HG03520 (cell line): ENCODE measurements at regions not wholly inside any gene's neighbourhood (a gene's known extent, or its start where the extent isn't known, plus 50 kb on each side); places are given as distances from the start of the nearest gene placed in this dataset.
"Not testable (repeated sequence)": the region's sequence is repeated elsewhere in the genome, so short reads cannot be mapped to it uniquely, and the experiment has no call there.

Experiments
- ATAC-seq: cut with Tn5 transposase; IDR thresholded peaks from one replicate; pipeline ENCODE4 v1.9.1; 2021; ENCODE audit warnings: mild to moderate bottlenecking, moderate library complexity; ENCODE audit not compliant: unreplicated experiment

DNA sequence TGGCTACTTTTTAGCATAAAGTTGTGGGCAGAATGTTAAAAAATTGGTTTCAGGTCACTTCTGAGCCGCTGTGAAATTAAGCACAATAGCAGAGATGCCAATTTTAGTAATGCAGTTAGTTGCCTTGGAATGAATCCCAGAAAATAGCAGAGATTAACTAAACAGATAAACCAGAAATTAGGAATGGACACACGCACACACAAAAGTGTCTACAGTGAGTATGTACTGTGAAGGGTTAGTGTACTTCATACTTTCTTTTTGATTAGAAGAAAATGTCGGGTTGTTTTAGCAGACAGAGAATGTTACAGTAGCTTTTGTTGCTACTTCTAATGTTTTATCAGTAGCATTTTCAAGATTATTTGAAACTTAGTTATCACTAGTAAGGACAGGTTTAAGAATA, 106.7 kb downstream of the LEPR start:
- ATAC-seq = no peak

GRCh38 chr1:65527707-65528503, 107.4 kb downstream of the LEPR start:
- ATAC-seq = no peak

DNA sequence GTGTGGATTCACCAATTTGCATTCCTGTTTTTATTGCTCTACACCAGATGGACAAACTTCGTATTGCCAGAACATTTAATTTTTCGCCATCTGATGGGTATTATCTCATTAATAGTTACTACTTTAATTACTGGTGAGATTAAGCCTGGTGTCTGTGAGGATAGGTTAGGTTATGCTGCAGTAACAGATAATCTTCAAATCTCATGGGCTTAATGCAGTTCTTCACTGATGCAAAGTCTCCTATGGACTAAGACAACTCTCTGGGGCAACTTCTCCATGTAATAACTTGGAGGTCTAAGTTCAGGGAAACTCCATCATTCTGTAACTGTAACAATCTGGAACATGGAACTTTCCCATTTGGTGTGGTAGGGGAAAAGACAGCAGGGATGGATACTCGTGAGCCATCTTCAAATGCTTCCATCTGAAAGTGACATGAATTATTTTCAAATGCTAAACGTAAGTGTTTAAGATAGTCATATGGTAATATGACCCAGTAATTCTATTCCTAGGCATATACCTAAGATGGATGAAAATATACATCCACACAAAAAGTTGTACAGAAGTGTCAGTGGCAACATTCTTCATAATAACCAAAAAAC, 111.6 kb downstream of the LEPR start:
- ATAC-seq = no peak

GRCh38 chr1:65535981-65536380, 115.5 kb downstream of the LEPR start:
- ATAC-seq = no peak

GRCh38 chr1:65538086-65538485, 117.6 kb downstream of the LEPR start:
- ATAC-seq = no peak

DNA sequence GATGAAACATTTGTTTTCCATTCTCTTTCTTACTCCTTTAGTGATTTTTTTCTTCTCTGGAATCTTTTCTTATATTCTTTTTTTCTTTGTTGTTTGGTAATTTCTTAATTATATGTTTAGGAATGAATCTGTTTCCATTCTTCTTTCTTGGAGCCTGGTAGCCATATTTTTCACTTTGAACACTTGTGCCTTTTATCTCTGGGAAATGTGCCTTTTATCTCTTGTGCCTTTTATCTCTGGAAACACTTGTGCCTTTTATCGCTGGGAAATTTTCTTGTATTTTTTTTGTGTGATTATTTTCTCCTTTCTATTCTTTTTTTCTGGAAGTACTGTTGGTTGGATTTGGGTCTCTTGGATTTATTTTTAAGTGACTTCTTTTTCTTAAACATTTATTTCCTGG, 118.2 kb downstream of the LEPR start:
- no peak for ATAC-seq

GRCh38 chr1:65539266-65540131, 119.0 kb downstream of the LEPR start:
- ATAC-seq = no peak

DNA sequence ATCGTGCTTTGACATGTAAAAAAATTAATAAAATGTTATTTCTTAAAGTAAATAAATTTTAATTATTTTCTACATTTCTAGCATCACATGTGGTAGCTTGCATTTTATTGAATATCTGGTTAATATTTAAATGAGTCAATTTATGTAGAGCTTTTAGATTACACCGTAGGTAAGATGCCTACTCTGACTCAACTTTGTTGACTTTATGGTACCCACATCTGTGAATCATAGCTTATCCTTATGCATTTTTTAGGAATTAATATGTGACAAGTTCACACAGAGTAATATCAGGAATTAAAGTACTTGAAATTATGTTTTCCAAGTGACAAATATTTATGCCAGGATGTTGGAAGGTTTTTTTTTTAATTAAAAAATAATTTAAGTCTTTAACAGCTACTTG, 120.7 kb downstream of the LEPR start:
- ATAC-seq = no peak

GRCh38 chr1:65541865-65542264, 121.4 kb downstream of the LEPR start:
- no peak for ATAC-seq

DNA sequence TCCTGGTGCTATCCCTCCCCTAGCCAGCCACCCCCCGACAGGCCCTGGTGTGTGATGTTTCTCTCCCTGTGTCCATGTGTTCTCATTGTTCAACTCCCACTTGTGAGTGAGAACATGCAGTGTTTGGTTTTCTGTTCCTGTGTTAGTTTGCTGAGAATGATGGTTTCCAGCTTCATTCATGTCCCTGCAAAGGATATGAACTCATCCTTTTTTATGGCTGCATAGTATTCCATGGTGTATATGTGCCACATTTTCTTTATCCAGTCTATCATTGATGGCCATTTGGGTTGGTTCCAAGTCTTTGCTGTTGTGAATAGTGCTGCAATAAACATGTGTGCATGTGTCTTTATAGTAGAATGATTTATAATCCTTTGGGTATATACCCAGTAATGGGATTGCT, 122.1 kb downstream of the LEPR start:
- not testable (repeated sequence) for ATAC-seq

GRCh38 chr1:65550306-65551010, 130.0 kb downstream of the LEPR start:
- ATAC-seq = not testable (repeated sequence)

DNA sequence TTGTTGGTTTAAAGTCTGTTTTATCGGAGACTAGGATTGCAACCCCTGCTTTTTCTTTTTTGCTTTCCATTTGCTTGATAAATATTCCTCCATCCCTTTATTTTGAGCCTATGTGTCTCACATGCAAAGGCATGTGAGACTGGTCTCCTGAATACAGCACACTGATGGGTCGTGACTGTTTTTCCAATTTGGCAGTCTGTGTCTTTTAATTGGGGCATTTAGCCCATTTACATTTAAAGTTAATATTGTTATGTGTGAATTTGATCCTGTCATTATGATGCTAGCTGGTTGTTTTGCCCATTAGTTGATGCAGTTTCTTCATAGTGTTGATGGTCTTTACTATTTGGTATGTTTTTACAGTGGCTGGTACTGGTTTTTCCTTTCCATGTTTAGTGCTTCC, 132.0 kb downstream of the LEPR start:
- ATAC-seq = not testable (repeated sequence)

DNA sequence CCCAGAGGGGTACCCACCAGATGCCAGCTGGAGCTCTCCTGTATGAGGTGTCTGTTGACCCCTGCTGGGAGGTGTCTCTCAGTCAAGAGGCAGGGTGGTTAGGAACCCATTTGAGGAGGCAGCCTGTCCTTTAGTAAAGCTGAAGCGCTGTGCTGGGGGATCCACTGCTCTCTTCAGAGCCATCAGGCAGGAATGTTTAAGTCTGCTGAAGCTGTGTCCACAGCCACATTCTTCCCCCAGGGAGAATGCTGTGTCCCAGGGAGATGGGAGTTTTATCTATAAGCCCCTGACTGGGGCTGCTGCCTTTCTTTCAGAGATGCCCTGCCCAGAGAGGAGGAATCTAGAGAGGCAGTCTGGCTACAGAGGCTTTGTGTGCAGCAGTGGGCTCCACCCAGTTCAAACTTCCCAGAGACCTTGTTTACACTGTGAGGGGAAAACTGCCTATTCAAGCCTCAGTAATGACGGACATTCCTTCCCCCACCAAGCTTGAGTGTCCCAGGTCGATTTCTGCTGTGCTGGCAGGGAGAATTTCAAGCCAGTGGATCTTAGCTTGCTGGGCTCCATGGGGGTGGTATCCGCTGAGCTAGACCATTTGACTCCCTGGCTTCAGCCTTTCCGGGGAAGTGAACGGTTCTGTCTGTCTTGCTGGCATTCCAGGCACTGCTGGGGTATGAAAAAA, 133.8 kb downstream of the LEPR start:
- not testable (repeated sequence) for ATAC-seq

DNA sequence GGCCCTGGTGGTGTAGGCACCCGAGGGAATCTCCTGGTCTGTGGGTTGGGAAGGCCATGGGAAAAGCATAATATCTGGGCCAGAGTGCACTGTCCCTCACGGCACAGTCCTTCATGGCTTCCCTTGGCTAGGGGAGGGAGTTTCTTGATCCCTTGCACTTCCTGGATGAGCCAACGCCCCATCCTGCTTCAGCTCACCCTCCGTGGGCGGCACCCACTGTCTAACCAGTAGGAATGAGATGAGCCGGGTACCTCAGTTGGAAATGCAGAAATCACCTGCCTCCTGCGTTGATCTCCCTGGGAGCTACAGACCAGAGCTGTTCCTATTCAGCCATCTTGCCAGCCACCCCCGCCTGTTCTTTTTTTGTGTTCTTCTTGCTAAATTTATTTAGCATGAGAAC, 134.4 kb downstream of the LEPR start:
- ATAC-seq = no peak

DNA sequence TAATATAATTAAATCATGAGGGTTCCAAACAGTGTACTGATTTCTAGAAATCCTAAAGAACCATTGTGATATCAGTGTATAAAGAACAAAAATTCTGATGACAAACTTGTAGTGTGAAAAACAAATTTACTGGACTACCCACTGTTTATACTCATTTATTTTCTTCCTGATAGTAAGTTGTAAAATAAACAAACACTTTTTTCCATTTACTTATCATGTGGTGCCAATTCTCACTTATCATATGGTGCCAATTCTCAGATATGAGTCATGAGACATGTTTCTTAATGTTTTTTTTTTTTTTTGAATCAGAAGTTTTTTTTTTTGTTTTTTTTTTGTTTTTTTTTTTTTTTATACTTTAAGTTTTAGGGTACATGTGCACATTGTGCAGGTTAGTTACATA, 137.7 kb downstream of the LEPR start:
- ATAC-seq = no peak

DNA sequence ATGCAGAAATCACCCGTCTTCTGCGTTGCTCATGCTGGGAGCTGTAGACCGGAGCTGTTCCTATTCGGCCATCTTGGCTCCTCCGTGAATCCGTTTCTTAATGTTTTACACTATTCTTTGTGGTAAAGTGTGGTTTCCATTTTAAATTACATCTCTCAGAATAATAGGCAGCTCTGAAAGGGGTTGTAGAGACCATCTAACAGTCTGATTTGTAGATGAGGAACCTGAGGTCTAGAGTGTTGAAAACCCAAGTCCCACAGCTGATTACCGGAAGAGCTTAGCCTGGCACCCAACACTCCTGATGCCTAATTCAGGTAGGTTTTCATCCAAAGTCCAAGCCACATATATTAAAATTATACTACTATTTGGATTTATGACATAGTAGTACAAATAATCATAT, 144.0 kb downstream of the LEPR start:
- no peak for ATAC-seq

DNA sequence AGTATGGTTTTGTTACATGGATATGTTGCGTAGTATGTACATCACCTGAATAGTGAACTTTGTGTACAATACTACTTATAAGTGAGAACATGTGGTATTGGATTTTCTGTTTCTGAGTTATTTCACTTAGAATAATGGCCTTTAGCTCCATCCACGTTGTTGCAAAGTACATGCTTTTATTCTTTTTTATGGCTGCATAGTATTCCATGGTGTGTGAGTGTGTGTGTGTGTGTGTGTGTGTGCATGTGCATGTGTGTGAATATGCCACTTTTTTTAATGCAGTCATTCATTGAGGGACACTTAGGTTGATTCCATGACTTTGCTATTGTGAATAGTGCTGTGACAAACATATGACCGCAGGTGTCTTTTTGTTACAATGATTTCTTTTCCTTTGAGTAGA, 147.8 kb downstream of the LEPR start:
- no peak for ATAC-seq

GRCh38 chr1:65572701-65573421, 152.4 kb downstream of the LEPR start:
- ATAC-seq = no peak

GRCh38 chr1:65577278-65577677, 156.8 kb downstream of the LEPR start:
- ATAC-seq = no peak

- ATAC-seq = not testable (repeated sequence)
Observed at GRCh38 chr1:65577982-65578381, 157.5 kb downstream of the LEPR start.
